Psoas muscle (tissue), 7 donors: ENCODE measurements at regions not wholly inside any gene's neighbourhood (a gene's known extent, or its start where the extent isn't known, plus 50 kb on each side); places are given as distances from the start of the nearest gene placed in this dataset.

Experiments used
- ATAC-seq, 4 donors: fragments of 200-7000 bp; cut with Tn5 transposase; one replicate each; pipeline ENCODE4 v1.9.1; 2020; ENCODE audit warnings: moderate library complexity in 3 of 4, mild to moderate bottlenecking in 2 of 4
- DNase-seq, 2 donors: peaks; one replicate each; pipeline ENCODE4 v3.0.0-alpha.2; 2020
- H3K27ac ChIP-seq: fragments of 200-600 bp; one replicate; pipeline ENCODE4 v1.8.0; 2022
- H3K27me3 ChIP-seq, 3 donors: fragments of 200-600 bp in 1 of 3; one replicate each; pipeline versions ENCODE4 v1.6.1 to v1.8.0; 2013 to 2022; ENCODE audit warnings: low read length in 2 of 3, mild to moderate bottlenecking in 2 of 3, moderate library complexity in 1 of 3; ENCODE audit not compliant: insufficient read depth in 3 of 3
- H3K36me3 ChIP-seq, 2 donors: fragments of 200-600 bp in 1 of 2; one replicate each; pipeline versions ENCODE4 v1.6.1 to v1.8.0; 2013 to 2022; ENCODE audit warnings: low read depth in 1 of 2, mild to moderate bottlenecking in 1 of 2, moderate library complexity in 1 of 2; ENCODE audit not compliant: insufficient read depth in 1 of 2
- H3K4me1 ChIP-seq: fragments of 200-600 bp; one replicate; pipeline ENCODE4 v1.8.0; 2022
- H3K4me3 ChIP-seq: fragments of 200-600 bp; one replicate; pipeline ENCODE4 v1.8.0; 2022; ENCODE audit warnings: mild to moderate bottlenecking
- H3K9me3 ChIP-seq: fragments of 200-600 bp; one replicate; pipeline ENCODE4 v1.8.0; 2022
- CTCF ChIP-seq: fragments of 200-600 bp; IDR thresholded peaks from one replicate; pipeline ENCODE4 v1.8.0; 2022; ENCODE audit warnings: antibody characterized with exemption
- WGBS, 3 donors: extraction: QIAGEN DNeasy Blood & Tissue Kit; methylation state at CpG; one replicate each; pipeline versions ENCODE4 v1.1.6 to v1.1.7; 2013; 5-methylcytosine and 5-hydroxymethylcytosine counted together
- intact Hi-C, 2 donors: fragments of 100-400 bp; cut with DNase I; formaldehyde crosslinking; loops; one replicate each; pipeline versions ENCODE4 v1.11.0 to v1.14.2; 2022
- donor health status: healthy with polysubstance abuse.
- donor health status: DM: no; HTN: no; CAD: no; lungs with moderate emphysema.
- donor health status: Bipolar disorder and iron deficiency.
- donor health status: healthy.
- donor health status: DM: yes; HTN: yes; CAD: no.
- donor health status: DM: no; HTN: no; CAD: no.
- donor health status: DM: yes; HTN: yes; CAD: no.

- Histone ChIP-seq H3K4me1 (no peaks in the 10 kb centered on the region), H3K9me3 (peaks cover 7% of the 10 kb centered on the region), H3K4me3 (no peak overlapping the region), H3K27ac (no peak overlapping the region), H3K36me3 (no peaks in the 10 kb centered on the region), H3K27me3 (no peaks in the 10 kb centered on the region)
- intact Hi-C loops = no loop called here
- no peak for DNase-seq
- TF ChIP-seq CTCF = no peak
- 65 to 72% (median 67%) methylated on average over 2 of the region's 2 CpGs for WGBS, 3 donors
- no peak for ATAC-seq
These were observed 287.9 kb upstream of the NEBL start for GRCh38 chr10:21184984-21185383.

GRCh38 chr10:21184216-21184615 is 287.1 kb upstream of the NEBL start:
- DNase-seq (no peak), ATAC-seq (no peak)
- no peaks in the 10 kb centered on the region for H3K4me1 ChIP-seq
- H3K36me3 ChIP-seq = no peaks in the 10 kb centered on the region
- no peak for TF ChIP-seq CTCF
- WGBS, 3 donors = 39 to 46% (median 46%) methylated on average over 2 of the region's 2 CpGs
- H3K27ac ChIP-seq = no peak overlapping the region
- intact Hi-C loops = no loop called here
- H3K9me3 ChIP-seq = peaks cover 4% of the 10 kb centered on the region
- no peak overlapping the region for H3K4me3 ChIP-seq
- no peaks in the 10 kb centered on the region for H3K27me3 ChIP-seq

- no peak for ATAC-seq
- 86 to 90% (median 87%) methylated on average over 5 of the region's 5 CpGs for WGBS, 3 donors
- TF ChIP-seq CTCF = no peak
- intact Hi-C loops = no loop called here
- H3K36me3 ChIP-seq = no peaks in the 10 kb centered on the region
- no peaks in the 10 kb centered on the region for H3K27me3 ChIP-seq
- H3K4me1 ChIP-seq = no peaks in the 10 kb centered on the region
- no peak overlapping the region for H3K27ac ChIP-seq
- no peak for DNase-seq
- no peak overlapping the region for H3K4me3 ChIP-seq
- no peaks in the 10 kb centered on the region for H3K9me3 ChIP-seq
These were observed 285.9 kb upstream of the NEBL start for GRCh38 chr10:21183025-21183424.

GRCh38 chr10:21181451-21181850 is 284.3 kb upstream of the NEBL start:
- Histone ChIP-seq H3K27me3 (peaks cover 0 to under 1% (median 0%) of the 10 kb centered on the region in 3 donors), H3K9me3 (no peaks in the 10 kb centered on the region), H3K4me3 (no peak overlapping the region), H3K4me1 (no peaks in the 10 kb centered on the region), H3K36me3 (no peaks in the 10 kb centered on the region), H3K27ac (no peak overlapping the region)
- 73 to 85% (median 78%) methylated on average over 7 of the region's 7 CpGs for whole genome bisulfite sequencing, 3 donors
- no peak for TF ChIP-seq CTCF
- ATAC-seq (no peak), DNase-seq (no peak)
- intact Hi-C loops = no loop called here

- no peak for TF ChIP-seq CTCF
- H3K36me3 ChIP-seq = no peaks in the 10 kb centered on the region
- H3K4me1 ChIP-seq = no peaks in the 10 kb centered on the region
- peaks cover 0 to 8% (median 0%) of the 10 kb centered on the region in 3 donors for H3K27me3 ChIP-seq
- H3K27ac ChIP-seq = no peak overlapping the region
- intact Hi-C loops = no loop called here
- H3K4me3 ChIP-seq = no peak overlapping the region
- DNase-seq (no peak), ATAC-seq (no peak)
- no peaks in the 10 kb centered on the region for H3K9me3 ChIP-seq
These were observed 283.5 kb upstream of the NEBL start for GRCh38 chr10:21180604-21181003.
